Activated T-helper 1 cell treated with anti-CD3 and anti-CD28 coated beads, Interleukin-12 subunit alpha, Interleukin-12 subunit beta, Interleukin-2, Interleukin-4 antibody, amounts not matched to agents 30 ng/mL and 10 ng/mL and 1 ng/mL, durations not matched to agents 14 hours and 24 hours and 36 hours (primary cell): ENCODE measurements at regions not wholly inside any gene's neighbourhood (a gene's known extent, or its start where the extent isn't known, plus 50 kb on each side); places are given as distances from the start of the nearest gene placed in this dataset.
A peak's percentile ranks its signal among the peaks of the same experiment; 100 is the strongest.

Source experiments
- DNase-seq: peaks from one replicate; pipeline ENCODE4 v3.0.0; 2021; ENCODE audit warnings: low spot score
- H3K27ac Mint-ChIP-seq: one replicate; pipeline ENCODE4 v1.8.0; 2021; ENCODE audit warnings: mild to moderate bottlenecking, mixed read lengths
- H3K27me3 Mint-ChIP-seq: one replicate; pipeline ENCODE4 v1.8.0; 2022; ENCODE audit warnings: mild to moderate bottlenecking, moderate library complexity, mixed read lengths; ENCODE audit not compliant: insufficient read depth
- H3K36me3 Mint-ChIP-seq: one replicate; pipeline ENCODE4 v1.8.0; 2021; ENCODE audit warnings: low read depth, mixed read lengths
- H3K4me1 Mint-ChIP-seq: one replicate; pipeline ENCODE4 v1.8.0; 2021; ENCODE audit warnings: low read depth, mixed read lengths
- H3K4me3 Mint-ChIP-seq: one replicate; pipeline ENCODE4 v1.8.0; 2021; ENCODE audit warnings: mild to moderate bottlenecking, moderate library complexity, mixed read lengths
- H3K9me3 Mint-ChIP-seq: one replicate; pipeline ENCODE4 v1.8.0; 2021; ENCODE audit warnings: mixed read lengths
- intact Hi-C: fragments of 100-400 bp; cut with micrococcal nuclease; formaldehyde crosslinking; loops from one replicate; pipeline ENCODE4 v1.15.1; 2024

GRCh38 chr1:34655206-34655874 lies 99.5 kb upstream of the GJB5 start:
- Mint-ChIP-seq H3K4me1 (no peaks in the 10 kb centered on the region), H3K27me3 (no peaks in the 10 kb centered on the region), H3K27ac (no peak overlapping the region), H3K36me3 (no peaks in the 10 kb centered on the region), H3K4me3 (no peak overlapping the region), H3K9me3 (no peaks in the 10 kb centered on the region)
- intact Hi-C loops: no loop called here
- DNase-seq: no peak

- DNase-seq: no peak
- Mint-ChIP-seq H3K4me1 (no peaks in the 10 kb centered on the region), H3K27me3 (no peaks in the 10 kb centered on the region), H3K9me3 (no peaks in the 10 kb centered on the region), H3K36me3 (no peaks in the 10 kb centered on the region), H3K4me3 (no peak overlapping the region), H3K27ac (no peak overlapping the region)
- intact Hi-C loops: no loop called here
Observed at GRCh38 chr1:34655875-34656240, 99.0 kb upstream of the GJB5 start.

GRCh38 chr1:34656299-34656698 lies 98.5 kb upstream of the GJB5 start:
- Mint-ChIP-seq H3K36me3 (no peaks in the 10 kb centered on the region), H3K27me3 (no peaks in the 10 kb centered on the region), H3K9me3 (no peaks in the 10 kb centered on the region), H3K4me3 (no peak overlapping the region), H3K27ac (no peak overlapping the region), H3K4me1 (no peaks in the 10 kb centered on the region)
- no peak for DNase-seq
- intact Hi-C loops: no loop called here

GRCh38 chr1:34656731-34657130 lies 98.1 kb upstream of the GJB5 start:
- no peak for DNase-seq
- intact Hi-C loops: no loop called here
- no peaks in the 10 kb centered on the region for H3K4me1 Mint-ChIP-seq
- no peaks in the 10 kb centered on the region for H3K9me3 Mint-ChIP-seq
- H3K4me3 Mint-ChIP-seq: no peak overlapping the region
- H3K36me3 Mint-ChIP-seq: no peaks in the 10 kb centered on the region
- H3K27me3 Mint-ChIP-seq: no peaks in the 10 kb centered on the region
- H3K27ac Mint-ChIP-seq: no peak overlapping the region

- H3K4me3 Mint-ChIP-seq: no peak overlapping the region
- DNase-seq: no peak
- no peaks in the 10 kb centered on the region for H3K4me1 Mint-ChIP-seq
- no peaks in the 10 kb centered on the region for H3K27me3 Mint-ChIP-seq
- H3K27ac Mint-ChIP-seq: no peak overlapping the region
- intact Hi-C loops: no loop called here
- no peaks in the 10 kb centered on the region for H3K9me3 Mint-ChIP-seq
- no peaks in the 10 kb centered on the region for H3K36me3 Mint-ChIP-seq
Observed at GRCh38 chr1:34657266-34657665, 97.6 kb upstream of the GJB5 start.

- no peaks in the 10 kb centered on the region for H3K9me3 Mint-ChIP-seq
Observed at GRCh38 chr1:34657849-34658248, 97.0 kb upstream of the GJB5 start.

GRCh38 chr1:34663031-34663430 lies 91.8 kb upstream of the GJB5 start:
- no peak for DNase-seq
- Mint-ChIP-seq H3K36me3 (no peaks in the 10 kb centered on the region), H3K9me3 (no peaks in the 10 kb centered on the region), H3K27ac (no peak overlapping the region), H3K27me3 (peaks cover 1% of the 10 kb centered on the region), H3K4me1 (no peaks in the 10 kb centered on the region), H3K4me3 (no peak overlapping the region)
- intact Hi-C loops: no loop called here

More at GRCh38 chr1:34657849-34658248, 97.0 kb upstream of the GJB5 start:
- no peak overlapping the region for H3K4me3 Mint-ChIP-seq
- no peak overlapping the region for H3K27ac Mint-ChIP-seq
- intact Hi-C loops: no loop called here
- H3K36me3 Mint-ChIP-seq: no peaks in the 10 kb centered on the region
- no peak for DNase-seq
- H3K27me3 Mint-ChIP-seq: peaks cover 1% of the 10 kb centered on the region
- H3K4me1 Mint-ChIP-seq: no peaks in the 10 kb centered on the region

GRCh38 chr1:34668063-34668462 lies 86.8 kb upstream of the GJB5 start:
- DNase-seq: no peak
- Mint-ChIP-seq H3K9me3 (peaks cover 4% of the 10 kb centered on the region), H3K36me3 (no peaks in the 10 kb centered on the region), H3K4me1 (no peaks in the 10 kb centered on the region), H3K4me3 (no peak overlapping the region), H3K27ac (no peak overlapping the region), H3K27me3 (no peaks in the 10 kb centered on the region)
- intact Hi-C loops: no loop called here

- H3K4me1 Mint-ChIP-seq: no peaks in the 10 kb centered on the region
- H3K9me3 Mint-ChIP-seq: peaks cover 4% of the 10 kb centered on the region
Observed at GRCh38 chr1:34670982-34671381, 83.9 kb upstream of the GJB5 start.

GRCh38 chr1:34671887-34672286 lies 83.0 kb upstream of the GJB5 start:
- no peak for DNase-seq
- Mint-ChIP-seq H3K27me3 (no peaks in the 10 kb centered on the region), H3K4me3 (no peak overlapping the region), H3K9me3 (peaks cover 4% of the 10 kb centered on the region), H3K36me3 (no peaks in the 10 kb centered on the region), H3K27ac (no peak overlapping the region), H3K4me1 (no peaks in the 10 kb centered on the region)
- intact Hi-C loops: no loop called here

More at GRCh38 chr1:34670982-34671381, 83.9 kb upstream of the GJB5 start:
- no peaks in the 10 kb centered on the region for H3K27me3 Mint-ChIP-seq
- DNase-seq: no peak
- no peak overlapping the region for H3K4me3 Mint-ChIP-seq
- no peak overlapping the region for H3K27ac Mint-ChIP-seq
- intact Hi-C loops: no loop called here
- H3K36me3 Mint-ChIP-seq: no peaks in the 10 kb centered on the region

GRCh38 chr1:34681480-34682451 lies 73.1 kb upstream of the GJB5 start:
- peak; percentile 9 for DNase-seq
- peaks cover 7% of the 10 kb centered on the region for H3K4me1 Mint-ChIP-seq
- intact Hi-C loops: no loop called here
- no peak overlapping the region for H3K4me3 Mint-ChIP-seq
- H3K9me3 Mint-ChIP-seq: no peaks in the 10 kb centered on the region
- H3K27ac Mint-ChIP-seq: no peak overlapping the region
- H3K36me3 Mint-ChIP-seq: no peaks in the 10 kb centered on the region
- H3K27me3 Mint-ChIP-seq: peaks cover 15% of the 10 kb centered on the region

- no peaks in the 10 kb centered on the region for H3K9me3 Mint-ChIP-seq
- no peak for DNase-seq
- peaks cover 15% of the 10 kb centered on the region for H3K27me3 Mint-ChIP-seq
- peaks cover 7% of the 10 kb centered on the region for H3K4me1 Mint-ChIP-seq
- H3K4me3 Mint-ChIP-seq: no peak overlapping the region
- no peaks in the 10 kb centered on the region for H3K36me3 Mint-ChIP-seq
- intact Hi-C loops: no loop called here
- H3K27ac Mint-ChIP-seq: no peak overlapping the region
Observed at GRCh38 chr1:34682452-34683223, 72.2 kb upstream of the GJB5 start.

- H3K9me3 Mint-ChIP-seq: no peaks in the 10 kb centered on the region
- no peak for DNase-seq
- H3K27ac Mint-ChIP-seq: no peak overlapping the region
- no peaks in the 10 kb centered on the region for H3K36me3 Mint-ChIP-seq
- no peak overlapping the region for H3K4me3 Mint-ChIP-seq
- intact Hi-C loops: no loop called here
- peaks cover 7% of the 10 kb centered on the region for H3K4me1 Mint-ChIP-seq
- H3K27me3 Mint-ChIP-seq: peaks cover 14% of the 10 kb centered on the region
Observed at GRCh38 chr1:34683616-34684015, 71.2 kb upstream of the GJB5 start.
